Astrocyte (in vitro differentiated cells and primary cell): ENCODE measurements at regions not wholly inside any gene's neighbourhood (a gene's known extent, or its start where the extent isn't known, plus 50 kb on each side); places are given as distances from the start of the nearest gene placed in this dataset.

Source experiments
- DNase-seq: peaks from one replicate; pipeline ENCODE4 v3.0.0-alpha.2; 2010; ENCODE audit warnings: low read depth
- FAIRE-seq: peaks from 2 replicates; lab custom pipeline; 2011; peaks lifted over from hg19 to GRCh38; lab: Jason Lieb, UNC
- H2AFZ ChIP-seq: 2 replicates; pipeline ENCODE4 v1.6.0; 2012; ENCODE audit warnings: low read depth, low read length, inconsistent platforms
- H3K27ac ChIP-seq: 2 replicates; pipeline ENCODE4 v1.5.1; 2011; ENCODE audit warnings: low read depth, low read length, inconsistent platforms
- H3K27me3 ChIP-seq: 2 replicates; pipeline ENCODE4 v1.6.0; 2011; ENCODE audit warnings: low read length, inconsistent platforms; ENCODE audit not compliant: insufficient read depth
- H3K36me3 ChIP-seq: 2 replicates; pipeline ENCODE4 v1.5.1; 2011; ENCODE audit warnings: low read length, inconsistent platforms; ENCODE audit not compliant: insufficient read depth
- H3K4me1 ChIP-seq: 2 replicates; pipeline ENCODE4 v1.5.1; 2011; ENCODE audit warnings: low read length, inconsistent platforms; ENCODE audit not compliant: insufficient read depth
- H3K4me2 ChIP-seq: 2 replicates; pipeline ENCODE4 v1.6.0; 2012; ENCODE audit warnings: low read length, inconsistent platforms
- H3K4me3 ChIP-seq: 2 replicates; pipeline ENCODE4 v1.5.1; 2011; ENCODE audit warnings: low read depth, mild to moderate bottlenecking, low read length, inconsistent platforms; ENCODE audit not compliant: insufficient read depth
- H3K79me2 ChIP-seq: 2 replicates; pipeline ENCODE4 v1.6.0; 2012; ENCODE audit warnings: mild to moderate bottlenecking, low read length, inconsistent platforms; ENCODE audit not compliant: insufficient read depth
- H3K9ac ChIP-seq: 2 replicates; pipeline ENCODE4 v1.6.0; 2012; ENCODE audit warnings: mild to moderate bottlenecking, low read length, inconsistent platforms
- H3K9me3 ChIP-seq: 2 replicates; pipeline ENCODE4 v1.5.1; 2012; ENCODE audit warnings: low read depth, mild to moderate bottlenecking, low read length, inconsistent platforms; ENCODE audit not compliant: insufficient read depth
- H4K20me1 ChIP-seq: 2 replicates; pipeline ENCODE4 v1.6.0; 2012; ENCODE audit warnings: low read length, inconsistent platforms; ENCODE audit not compliant: insufficient read depth
- H3K27ac Mint-ChIP-seq: one replicate; pipeline ENCODE4 v1.8.0; 2021; ENCODE audit warnings: mild to moderate bottlenecking, mixed read lengths; ENCODE audit not compliant: unreplicated experiment
- H3K27me3 Mint-ChIP-seq: one replicate; pipeline ENCODE4 v1.8.0; 2021; ENCODE audit warnings: low read depth, mixed read lengths; ENCODE audit not compliant: unreplicated experiment
- H3K36me3 Mint-ChIP-seq: one replicate; pipeline ENCODE4 v1.8.0; 2021; ENCODE audit warnings: low read depth, mixed read lengths; ENCODE audit not compliant: unreplicated experiment
- H3K4me1 Mint-ChIP-seq: one replicate; pipeline ENCODE4 v1.8.0; 2021; ENCODE audit warnings: low read depth, mixed read lengths; ENCODE audit not compliant: unreplicated experiment
- H3K4me3 Mint-ChIP-seq: one replicate; pipeline ENCODE4 v1.8.0; 2021; ENCODE audit warnings: mild to moderate bottlenecking, moderate library complexity, mixed read lengths; ENCODE audit not compliant: unreplicated experiment
- H3K9me3 Mint-ChIP-seq: one replicate; pipeline ENCODE4 v1.8.0; 2021; ENCODE audit warnings: mild to moderate bottlenecking, mixed read lengths; ENCODE audit not compliant: unreplicated experiment
- CTCF ChIP-seq: IDR thresholded peaks from 2 replicates; pipeline ENCODE4 v1.5.1; 2011; ENCODE audit warnings: low read depth, mild to moderate bottlenecking, inconsistent platforms, low read length, moderate library complexity; ENCODE audit not compliant: insufficient read depth
- EZH2 ChIP-seq: IDR thresholded peaks from 2 replicates; pipeline ENCODE4 v1.6.1; 2012; ENCODE audit warnings: mild to moderate bottlenecking, low read length, inconsistent platforms; ENCODE audit not compliant: insufficient read depth

- no peaks in the 10 kb centered on the region for H3K4me1 ChIP-seq
- Mint-ChIP-seq H3K36me3 (no peaks in the 10 kb centered on the region), H3K4me3 (no peak overlapping the region), H3K27me3 (peaks cover 2% of the 10 kb centered on the region), H3K4me1 (no peaks in the 10 kb centered on the region), H3K27ac (no peak overlapping the region), H3K9me3 (peaks cover 3% of the 10 kb centered on the region)
- H3K27ac ChIP-seq: no peak overlapping the region
- H3K4me3 ChIP-seq: no peak overlapping the region
- H3K36me3 ChIP-seq: no peaks in the 10 kb centered on the region
- no peak for DNase-seq
- H3K9me3 ChIP-seq: peaks cover 4% of the 10 kb centered on the region
- no peak overlapping the region for H2AFZ ChIP-seq
- no peak for TF ChIP-seq EZH2
- no peak for TF ChIP-seq CTCF
- H3K9ac ChIP-seq: no peak overlapping the region
- H3K79me2 ChIP-seq: no peaks in the 10 kb centered on the region
- FAIRE-seq: no peak
- H4K20me1 ChIP-seq: no peaks in the 10 kb centered on the region
- no peak overlapping the region for H3K4me2 ChIP-seq
- no peaks in the 10 kb centered on the region for H3K27me3 ChIP-seq
Observed at GRCh38 chr16:73976644-73977043, 320.0 kb upstream of the PSMD7 start.

GRCh38 chr16:73973174-73973573, 323.4 kb upstream of the PSMD7 start:
- Mint-ChIP-seq H3K27me3 (peaks cover 2% of the 10 kb centered on the region), H3K36me3 (no peaks in the 10 kb centered on the region), H3K4me3 (no peak overlapping the region), H3K27ac (no peak overlapping the region), H3K9me3 (no peaks in the 10 kb centered on the region), H3K4me1 (no peaks in the 10 kb centered on the region)
- no peaks in the 10 kb centered on the region for H4K20me1 ChIP-seq
- no peak for FAIRE-seq
- H3K27me3 ChIP-seq: no peaks in the 10 kb centered on the region
- no peak for DNase-seq
- no peak overlapping the region for H2AFZ ChIP-seq
- TF ChIP-seq EZH2 (no peak), CTCF (no peak)
- H3K4me2 ChIP-seq: no peak overlapping the region
- H3K9ac ChIP-seq: no peak overlapping the region
- H3K36me3 ChIP-seq: no peaks in the 10 kb centered on the region
- no peaks in the 10 kb centered on the region for H3K9me3 ChIP-seq
- H3K79me2 ChIP-seq: no peaks in the 10 kb centered on the region
- no peak overlapping the region for H3K27ac ChIP-seq
- no peak overlapping the region for H3K4me3 ChIP-seq
- H3K4me1 ChIP-seq: no peaks in the 10 kb centered on the region

DNA sequence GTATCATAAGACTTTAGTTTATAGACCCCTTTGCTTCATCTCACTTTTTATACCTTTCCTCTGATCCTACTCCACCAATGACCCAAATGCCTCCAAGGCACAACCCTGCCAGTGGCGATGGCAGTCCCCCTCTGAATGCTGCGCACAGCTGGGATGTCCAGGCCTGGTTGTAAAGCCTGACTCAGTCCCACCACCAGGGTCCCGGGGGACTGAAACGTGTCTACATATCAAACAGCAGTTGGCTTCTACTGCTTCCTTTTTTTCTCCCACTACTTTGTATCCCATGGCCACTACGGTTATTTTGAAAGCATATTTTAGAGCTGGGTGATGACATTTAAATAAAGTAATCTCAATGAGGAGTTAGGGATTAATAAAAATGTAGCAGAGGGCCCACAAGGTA, 329.8 kb upstream of the PSMD7 start:
- FAIRE-seq: no peak
- DNase-seq: no peak
- H3K27me3 Mint-ChIP-seq: no peaks in the 10 kb centered on the region
- Histone ChIP-seq H3K4me3 (no peak overlapping the region), H3K27me3 (no peaks in the 10 kb centered on the region), H3K4me1 (no peaks in the 10 kb centered on the region), H3K36me3 (no peaks in the 10 kb centered on the region), H3K9me3 (no peaks in the 10 kb centered on the region), H4K20me1 (no peaks in the 10 kb centered on the region), H3K79me2 (no peaks in the 10 kb centered on the region), H3K4me2 (no peak overlapping the region), H3K9ac (no peak overlapping the region), H3K27ac (no peak overlapping the region), H2AFZ (no peak overlapping the region)
- no peaks in the 10 kb centered on the region for H3K36me3 Mint-ChIP-seq
- no peak overlapping the region for H3K27ac Mint-ChIP-seq
- peaks cover 3% of the 10 kb centered on the region for H3K9me3 Mint-ChIP-seq
- H3K4me1 Mint-ChIP-seq: no peaks in the 10 kb centered on the region
- TF ChIP-seq CTCF (no peak), EZH2 (no peak)
- H3K4me3 Mint-ChIP-seq: no peak overlapping the region
